ENCODE measurements at regions not wholly inside any gene's neighbourhood (a gene's known extent, or its start where the extent isn't known, plus 50 kb on each side); places are given as distances from the start of the nearest gene placed in this dataset.

GRCh38 chr5:21165344-21165743 is 1177.3 kb upstream of the CDH18 start:
- no peak for DNase-seq

- DNase-seq = no peak
These were observed 1176.4 kb upstream of the CDH18 start for GRCh38 chr5:21164425-21164824.

GRCh38 chr5:21159510-21160059 is 1171.6 kb upstream of the CDH18 start:
- no peak for DNase-seq

- no peak for DNase-seq
These were observed 1166.5 kb upstream of the CDH18 start for GRCh38 chr5:21154526-21154925.

GRCh38 chr5:21152611-21153010 is 1164.6 kb upstream of the CDH18 start:
- DNase-seq = no peak

- no peak for DNase-seq
These were observed 1157.4 kb upstream of the CDH18 start for GRCh38 chr5:21145376-21145775.

- DNase-seq = no peak
These were observed 1155.7 kb upstream of the CDH18 start for GRCh38 chr5:21143686-21144085.

GRCh38 chr5:21142791-21143190 is 1154.8 kb upstream of the CDH18 start:
- no peak for DNase-seq

- no peak for DNase-seq
These were observed 1153.0 kb upstream of the CDH18 start for GRCh38 chr5:21140987-21141386.

- no peak for DNase-seq
These were observed 1138.2 kb upstream of the CDH18 start for GRCh38 chr5:21126236-21126635.

GRCh38 chr5:21125238-21125983 is 1137.4 kb upstream of the CDH18 start:
- no peak for DNase-seq

- no peak for DNase-seq
These were observed 1133.2 kb upstream of the CDH18 start for GRCh38 chr5:21121213-21121612.

- DNase-seq = no peak
These were observed 1109.7 kb upstream of the CDH18 start for GRCh38 chr5:21097661-21098060.

GRCh38 chr5:21094619-21095018 is 1106.6 kb upstream of the CDH18 start:
- DNase-seq = no peak

GRCh38 chr5:21087766-21088165 is 1099.8 kb upstream of the CDH18 start:
- DNase-seq = no peak

- no peak for DNase-seq
These were observed 1097.8 kb upstream of the CDH18 start for GRCh38 chr5:21085791-21086190.

GRCh38 chr5:21071986-21072385 is 1084.0 kb upstream of the CDH18 start:
- DNase-seq = no peak

- DNase-seq = no peak
These were observed 1083.4 kb upstream of the CDH18 start for GRCh38 chr5:21071421-21071820.

GRCh38 chr5:21070858-21071257 is 1082.9 kb upstream of the CDH18 start:
- no peak for DNase-seq

GRCh38 chr5:21067724-21068123 is 1079.7 kb upstream of the CDH18 start:
- no peak for DNase-seq

GRCh38 chr5:21063146-21063545 is 1075.1 kb upstream of the CDH18 start:
- DNase-seq = no peak

GRCh38 chr5:21058289-21058688 is 1070.3 kb upstream of the CDH18 start:
- no peak for DNase-seq

GRCh38 chr5:21051945-21052344 is 1063.9 kb upstream of the CDH18 start:
- DNase-seq = no peak

GRCh38 chr5:21049901-21050300 is 1061.9 kb upstream of the CDH18 start:
- DNase-seq = no peak

GRCh38 chr5:21030981-21031380 is 1043.0 kb upstream of the CDH18 start:
- no peak for DNase-seq

Measured in inflammatory macrophage treated with lipopolysaccharide for 1 hour (primary cell).